Testis (tissue), 2 donors: ENCODE measurements at regions not wholly inside any gene's neighbourhood (a gene's known extent, or its start where the extent isn't known, plus 50 kb on each side); places are given as distances from the start of the nearest gene placed in this dataset.

Experiments
- CTCF ChIP-seq, 3 experiments: fragments of 450-650 bp in 2 of 3; fragments of 200-600 bp in 1 of 3; sonication (generic) in 1 of 3; IDR thresholded peaks; one replicate each; pipeline ENCODE4 v1.5.1; 2016 to 2019; ENCODE audit warnings: antibody characterized with exemption in 3 of 3, mild to moderate bottlenecking in 2 of 3, moderate library complexity in 1 of 3
- POLR2A ChIP-seq: fragments of 450-650 bp; IDR thresholded peaks from one replicate; pipeline ENCODE4 v1.6.1; 2017; ENCODE audit warnings: antibody characterized with exemption, mild to moderate bottlenecking, moderate library complexity

- TF ChIP-seq CTCF (IDR thresholded peaks at IDR 0.05) (no peak), POLR2A (no peak)
Measured at GRCh38 chr14:46256381-46256780, 395.2 kb downstream of the RPL10L start.
